Spleen (tissue), 11 donors: ENCODE measurements at regions not wholly inside any gene's neighbourhood (a gene's known extent, or its start where the extent isn't known, plus 50 kb on each side); places are given as distances from the start of the nearest gene placed in this dataset.
"Not testable (repeated sequence)": the region's sequence is repeated elsewhere in the genome, so short reads cannot be mapped to it uniquely, and the experiment has no call there.

Experiments
- DNase-seq: peaks from one replicate; pipeline ENCODE4 v3.0.0-alpha.2; 2020
- H3K27ac ChIP-seq, 8 donors: fragments of 200-600 bp; sonication (generic) in 7 of 8; 1 replicate in 4 of 8; 2 replicates in 4 of 8; pipeline versions ENCODE4 v1.5.0 to v1.8.0; 2016 to 2021; ENCODE audit warnings: inconsistent platforms in 4 of 8, mild to moderate bottlenecking in 4 of 8, moderate library complexity in 1 of 8
- H3K27me3 ChIP-seq, 7 donors: fragments of 200-600 bp; sonication (generic) in 6 of 7; replicated peaks in 1 of 7; 1 replicate in 4 of 7; 2 replicates in 3 of 7; pipeline versions ENCODE4 v1.5.0 to v1.8.0; 2016 to 2021; ENCODE audit warnings: inconsistent platforms in 3 of 7, mild to moderate bottlenecking in 1 of 7
- H3K36me3 ChIP-seq, 6 donors: fragments of 200-600 bp; sonication (generic) in 5 of 6; 1 replicate in 4 of 6; 2 replicates in 2 of 6; pipeline versions ENCODE4 v1.5.0 to v1.8.0; 2016 to 2021; ENCODE audit warnings: inconsistent platforms in 2 of 6
- H3K4me1 ChIP-seq, 6 donors: fragments of 200-600 bp; sonication (generic) in 5 of 6; 1 replicate in 3 of 6; 2 replicates in 3 of 6; pipeline versions ENCODE4 v1.5.0 to v1.8.0; 2016 to 2021; ENCODE audit warnings: inconsistent platforms in 3 of 6
- H3K4me3 ChIP-seq, 8 donors: fragments of 200-600 bp; sonication (generic) in 7 of 8; 1 replicate in 4 of 8; 2 replicates in 4 of 8; pipeline versions ENCODE4 v1.5.0 to v1.8.0; 2016 to 2021; ENCODE audit warnings: inconsistent platforms in 4 of 8, mild to moderate bottlenecking in 4 of 8, moderate library complexity in 2 of 8
- H3K9me3 ChIP-seq, 8 donors: fragments of 200-600 bp; sonication (generic) in 7 of 8; 1 replicate in 4 of 8; 2 replicates in 4 of 8; pipeline versions ENCODE4 v1.5.0 to v1.8.0; 2016 to 2021; ENCODE audit warnings: inconsistent platforms in 4 of 8
- POLR2AphosphoS5 ChIP-seq, 3 donors: sonication (generic); formaldehyde crosslinking; IDR thresholded peaks; one replicate each; pipeline ENCODE4 v1.5.1; 2017; ENCODE audit warnings: antibody characterized with exemption in 3 of 3
- WGBS, 5 donors: extraction: QIAGEN DNeasy Blood & Tissue Kit in 3 of 5; methylation state at CpG; one replicate each; pipeline versions ENCODE4 v1.1.5 to v1.1.7; 2013 to 2018; 5-methylcytosine and 5-hydroxymethylcytosine counted together
- intact Hi-C: fragments of 100-400 bp; cut with DNase I; formaldehyde crosslinking; loops from one replicate; pipeline ENCODE4 v1.15.0; 2023; ENCODE audit warnings: low total_unique reads
- donor health status: healthy with polysubstance abuse.
- donor health status: DM: no; HTN: no; CAD: no; lungs with moderate emphysema.
- donor health status: DM: no; HTN: no; CAD: no.
- donor health status: Bipolar disorder and iron deficiency.
- donor health status: healthy.
- donor health status: DM: no; HTN: no; CAD: no.
- donor health status: DM: yes; HTN: yes; CAD: no.

GRCh38 chr16:29342937-29343336, 63.6 kb downstream of the NPIPB11 start:
- H3K27me3 ChIP-seq, H3K4me3 ChIP-seq, H3K36me3 ChIP-seq, H3K9me3 ChIP-seq, DNase-seq, intact Hi-C loops, H3K27ac ChIP-seq: not testable (repeated sequence)
- WGBS, 5 donors = 76 to 88% (median 85%) methylated on average over 4 of the region's 4 CpGs
- H3K4me1 ChIP-seq = peaks cover 0 to 33% (median 4%) of the 10 kb centered on the region in 6 donors

GRCh38 chr16:29340779-29341438, 65.6 kb downstream of the NPIPB11 start:
- H3K27ac ChIP-seq = not testable (repeated sequence)
- 73 to 88% (median 79%) methylated on average over 5 to 9 of the region's 9 CpGs for WGBS, 5 donors

GRCh38 chr16:29340235-29340634, 66.3 kb downstream of the NPIPB11 start:
- H3K4me3 ChIP-seq, intact Hi-C loops, H3K9me3 ChIP-seq, DNase-seq, H3K27me3 ChIP-seq, H3K36me3 ChIP-seq: not testable (repeated sequence)
- 64 to 89% (median 76%) methylated on average over 3 of the region's 3 CpGs for WGBS, 5 donors
- Histone ChIP-seq H3K4me1 (peaks cover 0 to 46% (median 8%) of the 10 kb centered on the region in 6 donors), H3K27ac (peak overlapping the region in 5 of 8 donors; percentile 35 to 73 (median 51))

More at GRCh38 chr16:29340779-29341438, 65.6 kb downstream of the NPIPB11 start:
- H3K9me3 ChIP-seq, H3K36me3 ChIP-seq, DNase-seq, H3K4me3 ChIP-seq, H3K27me3 ChIP-seq, intact Hi-C loops: not testable (repeated sequence)
- peaks cover 0 to 43% (median 4%) of the 10 kb centered on the region in 6 donors for H3K4me1 ChIP-seq

- WGBS, 5 donors = 46 to 79% (median 71%) methylated on average over 11 to 18 of the region's 18 CpGs
- peak; percentile 83 to 92 (median 90) for TF ChIP-seq POLR2AphosphoS5 (IDR thresholded peaks at IDR 0.05)
- H3K4me1 ChIP-seq = peaks cover 0 to 50% (median 10%) of the 10 kb centered on the region in 6 donors
- H3K27me3 ChIP-seq, H3K4me3 ChIP-seq, intact Hi-C loops, H3K36me3 ChIP-seq, H3K9me3 ChIP-seq: not testable (repeated sequence)
- peak overlapping the region in 5 of 8 donors; percentile 27 to 73 (median 50) for H3K27ac ChIP-seq
- DNase-seq = peak; percentile 88
Observed at GRCh38 chr16:29338821-29339700, 67.5 kb downstream of the NPIPB11 start.

- 62 to 76% (median 72%) methylated on average over 18 of the region's 18 CpGs for WGBS, 5 donors
- intact Hi-C loops, DNase-seq: not testable (repeated sequence)
Observed at GRCh38 chr16:29337385-29337901, 69.1 kb downstream of the NPIPB11 start.

GRCh38 chr16:29335549-29335846, 71.0 kb downstream of the NPIPB11 start:
- peak in 2 of 3 donors; percentile 53 to 61 for TF ChIP-seq POLR2AphosphoS5 (IDR thresholded peaks at IDR 0.05)
- H3K4me3 ChIP-seq, intact Hi-C loops, H3K9me3 ChIP-seq, H3K36me3 ChIP-seq, DNase-seq, H3K27me3 ChIP-seq: not testable (repeated sequence)
- peak overlapping the region in 1 of 8 donors; percentile 50 for H3K27ac ChIP-seq
- peaks cover 0 to 39% (median 10%) of the 10 kb centered on the region in 6 donors for H3K4me1 ChIP-seq
- WGBS, 5 donors = 18 to 45% (median 32%) methylated on average over 8 to 10 of the region's 10 CpGs

More at GRCh38 chr16:29337385-29337901, 69.1 kb downstream of the NPIPB11 start:
- peak overlapping the region in 3 of 8 donors; percentile 23 to 48 (median 30) for H3K27ac ChIP-seq
- TF ChIP-seq POLR2AphosphoS5 (IDR thresholded peaks at IDR 0.05) = peak in 2 of 3 donors; percentile 26 to 61
- peaks cover 0 to 43% (median 10%) of the 10 kb centered on the region in 6 donors for H3K4me1 ChIP-seq
- H3K9me3 ChIP-seq, H3K27me3 ChIP-seq, H3K36me3 ChIP-seq, H3K4me3 ChIP-seq: not testable (repeated sequence)

- H3K27me3 ChIP-seq, H3K36me3 ChIP-seq, DNase-seq, intact Hi-C loops, H3K27ac ChIP-seq, H3K9me3 ChIP-seq, H3K4me3 ChIP-seq: not testable (repeated sequence)
- WGBS, 5 donors = 85 to 95% (median 89%) methylated on average over 12 to 17 of the region's 17 CpGs
- H3K4me1 ChIP-seq = peaks cover 0 to 39% (median 10%) of the 10 kb centered on the region in 6 donors
Observed at GRCh38 chr16:29334776-29335548, 71.5 kb downstream of the NPIPB11 start.

- H3K27me3 ChIP-seq, H3K27ac ChIP-seq, H3K4me3 ChIP-seq, intact Hi-C loops, DNase-seq, H3K9me3 ChIP-seq: not testable (repeated sequence)
- Histone ChIP-seq H3K4me1 (peaks cover 0 to 32% (median 8%) of the 10 kb centered on the region in 6 donors), H3K36me3 (peaks cover 0 to 19% (median 4%) of the 10 kb centered on the region in 6 donors)
- WGBS, 5 donors = 90 to 92% (median 91%) methylated on average over 17 to 20 of the region's 20 CpGs
Observed at GRCh38 chr16:29333492-29334097, 72.9 kb downstream of the NPIPB11 start.

GRCh38 chr16:29330623-29331022, 75.9 kb downstream of the NPIPB11 start:
- WGBS, 5 donors = 51 to 100% (median 87%) methylated on average over 2 to 5 of the region's 5 CpGs
- not testable (repeated sequence) for H3K4me3 ChIP-seq
- peaks cover 0 to 22% (median 5%) of the 10 kb centered on the region in 6 donors for H3K36me3 ChIP-seq

More at GRCh38 chr16:29330623-29331022, 75.9 kb downstream of the NPIPB11 start:
- H3K4me1 ChIP-seq = peaks cover 0 to 12% (median 5%) of the 10 kb centered on the region in 6 donors
- H3K9me3 ChIP-seq, intact Hi-C loops, DNase-seq, H3K27me3 ChIP-seq, H3K27ac ChIP-seq: not testable (repeated sequence)
